ENCODE measurements at regions not wholly inside any gene's neighbourhood (a gene's known extent, or its start where the extent isn't known, plus 50 kb on each side); places are given as distances from the start of the nearest gene placed in this dataset.

GRCh38 chr2:226135861-226136548, 663.6 kb downstream of the IRS1 start:
- Mint-ChIP-seq H3K27me3 (ENCODE audit: low read depth) (no peaks in the 10 kb centered on the region), H3K4me1 (ENCODE audit: low read depth) (no peaks in the 10 kb centered on the region), H3K4me3 (ENCODE audit: low read depth) (no peak overlapping the region), H3K36me3 (ENCODE audit: low read depth) (no peaks in the 10 kb centered on the region), H3K27ac (no peak overlapping the region), H3K9me3 (no peaks in the 10 kb centered on the region)
- intact Hi-C loops (cut with micrococcal nuclease) = no loop called here
- no peak for DNase-seq (ENCODE audit: low spot score)

DNA sequence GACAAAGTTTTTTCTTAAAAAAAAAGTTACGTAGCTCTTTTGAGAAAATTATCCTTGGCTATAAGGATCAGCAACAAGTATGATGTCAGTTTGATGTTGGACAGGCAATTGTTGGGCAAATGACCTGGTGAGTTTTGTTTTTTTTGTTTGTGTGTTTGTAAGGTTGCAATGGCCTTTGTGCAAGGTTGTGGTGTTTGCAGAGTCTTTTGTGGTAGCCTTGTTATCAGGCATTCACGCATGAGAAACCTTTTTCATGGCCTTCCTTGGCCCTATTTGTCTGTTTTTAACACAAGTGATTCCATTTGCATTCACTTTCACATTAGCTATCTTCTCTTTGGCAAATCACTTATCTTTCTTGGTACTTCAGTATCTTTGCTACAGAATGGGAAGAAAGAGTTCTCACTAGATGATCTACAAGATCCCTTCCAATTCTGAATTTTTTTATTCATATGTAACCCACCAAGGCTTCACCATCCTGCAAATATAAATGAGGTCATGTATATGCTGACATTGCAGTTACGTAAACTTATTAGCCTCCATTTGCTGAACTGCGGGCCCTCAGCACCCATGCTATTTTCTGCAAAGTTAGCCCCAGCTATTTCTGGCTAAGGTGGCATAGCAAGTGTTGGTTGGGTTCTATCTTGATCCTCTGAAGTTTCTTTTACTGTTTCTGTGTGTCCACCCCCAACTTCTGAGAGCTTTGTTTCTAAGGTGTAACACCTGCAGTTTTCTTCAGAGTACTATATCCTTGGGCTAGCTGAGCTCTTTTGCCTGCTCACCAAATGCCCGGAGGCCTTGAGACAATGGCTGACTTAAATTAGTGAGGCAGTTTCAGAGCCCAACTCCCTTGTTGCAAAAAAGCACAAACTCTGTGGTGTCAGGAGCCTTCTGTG, 667.1 kb downstream of the IRS1 start:
- intact Hi-C loops (cut with micrococcal nuclease) = no loop called here
- H3K27me3 Mint-ChIP-seq (ENCODE audit: low read depth) = no peaks in the 10 kb centered on the region
- H3K27ac Mint-ChIP-seq = no peak overlapping the region
- no peaks in the 10 kb centered on the region for H3K36me3 Mint-ChIP-seq (ENCODE audit: low read depth)
- no peak for DNase-seq (ENCODE audit: low spot score)
- no peaks in the 10 kb centered on the region for H3K9me3 Mint-ChIP-seq
- H3K4me1 Mint-ChIP-seq (ENCODE audit: low read depth) = no peaks in the 10 kb centered on the region
- no peak overlapping the region for H3K4me3 Mint-ChIP-seq (ENCODE audit: low read depth)

DNA sequence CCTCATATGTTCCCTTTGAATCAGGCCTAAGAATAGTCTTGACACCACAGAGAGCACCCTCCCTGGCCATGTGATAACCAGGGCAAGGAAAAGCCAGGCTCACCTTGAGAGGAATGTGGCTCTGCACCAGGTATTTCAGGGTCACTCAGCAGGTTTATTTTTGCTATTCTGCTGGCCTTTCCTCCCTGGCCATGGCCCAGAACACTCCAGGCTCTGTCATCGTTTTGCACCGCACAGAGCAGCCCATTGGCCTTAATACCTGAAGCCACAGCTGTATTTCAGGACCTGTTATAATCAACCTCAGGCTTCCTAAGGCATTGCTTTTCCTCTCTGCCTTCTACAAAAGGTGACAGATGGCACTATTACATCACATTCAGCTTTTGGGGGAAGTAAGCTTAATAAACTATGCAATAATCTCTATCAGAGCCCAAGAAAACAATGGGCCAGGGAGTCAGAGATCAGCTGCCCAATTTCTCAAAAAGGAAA, 668.3 kb downstream of the IRS1 start:
- DNase-seq (ENCODE audit: low spot score) = no peak
- H3K4me3 Mint-ChIP-seq (ENCODE audit: low read depth) = no peak overlapping the region
- no peak overlapping the region for H3K27ac Mint-ChIP-seq
- no peaks in the 10 kb centered on the region for H3K36me3 Mint-ChIP-seq (ENCODE audit: low read depth)
- H3K9me3 Mint-ChIP-seq = no peaks in the 10 kb centered on the region
- intact Hi-C loops (cut with micrococcal nuclease) = no loop called here
- H3K27me3 Mint-ChIP-seq (ENCODE audit: low read depth) = no peaks in the 10 kb centered on the region
- no peaks in the 10 kb centered on the region for H3K4me1 Mint-ChIP-seq (ENCODE audit: low read depth)

GRCh38 chr2:226130192-226130591, 669.4 kb downstream of the IRS1 start:
- DNase-seq (ENCODE audit: low spot score) = no peak
- Mint-ChIP-seq H3K4me1 (ENCODE audit: low read depth) (no peaks in the 10 kb centered on the region), H3K36me3 (ENCODE audit: low read depth) (no peaks in the 10 kb centered on the region), H3K4me3 (ENCODE audit: low read depth) (no peak overlapping the region), H3K27ac (no peak overlapping the region), H3K9me3 (no peaks in the 10 kb centered on the region), H3K27me3 (ENCODE audit: low read depth) (no peaks in the 10 kb centered on the region)
- intact Hi-C loops (cut with micrococcal nuclease) = no loop called here

DNA sequence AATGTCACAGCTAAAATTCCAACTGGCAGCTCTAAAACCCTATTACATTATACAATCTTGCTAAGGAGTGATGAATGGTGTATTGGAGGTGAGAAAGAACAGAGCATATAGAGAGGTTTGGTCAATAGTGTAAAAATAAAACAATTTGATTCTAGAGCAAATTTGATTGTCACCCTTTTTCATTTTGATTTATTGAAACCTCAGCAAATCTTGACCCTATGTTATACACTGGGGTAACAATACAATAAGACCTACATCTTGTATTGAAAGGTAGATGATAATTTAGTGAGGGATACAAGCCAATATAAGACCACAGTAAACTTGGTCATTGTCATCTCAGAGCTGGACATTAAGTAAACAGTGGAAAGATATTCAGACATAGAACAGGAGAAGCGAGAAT, 671.9 kb downstream of the IRS1 start:
- no peak overlapping the region for H3K4me3 Mint-ChIP-seq (ENCODE audit: low read depth)
- intact Hi-C loops (cut with micrococcal nuclease) = no loop called here
- H3K9me3 Mint-ChIP-seq = no peaks in the 10 kb centered on the region
- no peak overlapping the region for H3K27ac Mint-ChIP-seq
- no peaks in the 10 kb centered on the region for H3K4me1 Mint-ChIP-seq (ENCODE audit: low read depth)
- no peak for DNase-seq (ENCODE audit: low spot score)
- no peaks in the 10 kb centered on the region for H3K27me3 Mint-ChIP-seq (ENCODE audit: low read depth)
- H3K36me3 Mint-ChIP-seq (ENCODE audit: low read depth) = no peaks in the 10 kb centered on the region

DNA sequence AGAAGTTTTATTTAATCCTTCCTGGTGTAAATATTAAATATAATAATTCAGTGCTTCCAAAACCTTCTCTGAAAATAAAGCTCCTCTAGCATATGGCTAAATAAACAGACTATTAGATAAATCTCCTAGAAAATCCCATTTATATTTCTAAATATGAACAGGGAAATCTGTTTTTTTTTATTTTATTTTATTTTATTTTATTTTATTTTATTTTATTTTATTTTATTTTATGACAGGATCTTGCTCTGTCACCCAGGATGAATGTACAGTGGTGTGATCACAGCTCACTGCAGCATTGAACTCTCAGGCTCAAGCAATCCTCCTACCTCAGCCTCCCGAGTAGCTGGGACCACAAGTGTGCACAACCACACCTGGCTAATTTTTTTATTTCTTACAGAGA, 673.5 kb downstream of the IRS1 start:
- H3K27me3 Mint-ChIP-seq (ENCODE audit: low read depth) = no peaks in the 10 kb centered on the region
- H3K27ac Mint-ChIP-seq = no peak overlapping the region
- no peaks in the 10 kb centered on the region for H3K36me3 Mint-ChIP-seq (ENCODE audit: low read depth)
- intact Hi-C loops (cut with micrococcal nuclease) = no loop called here
- no peaks in the 10 kb centered on the region for H3K4me1 Mint-ChIP-seq (ENCODE audit: low read depth)
- H3K9me3 Mint-ChIP-seq = no peaks in the 10 kb centered on the region
- DNase-seq (ENCODE audit: low spot score) = no peak
- H3K4me3 Mint-ChIP-seq (ENCODE audit: low read depth) = no peak overlapping the region

- intact Hi-C loops (cut with micrococcal nuclease) = no loop called here
- Mint-ChIP-seq H3K36me3 (ENCODE audit: low read depth) (no peaks in the 10 kb centered on the region), H3K4me1 (ENCODE audit: low read depth) (no peaks in the 10 kb centered on the region), H3K9me3 (no peaks in the 10 kb centered on the region), H3K27me3 (ENCODE audit: low read depth) (no peaks in the 10 kb centered on the region), H3K4me3 (ENCODE audit: low read depth) (no peak overlapping the region), H3K27ac (no peak overlapping the region)
- DNase-seq (ENCODE audit: low spot score) = no peak
Measured at GRCh38 chr2:226125176-226125883, 674.3 kb downstream of the IRS1 start.

DNA sequence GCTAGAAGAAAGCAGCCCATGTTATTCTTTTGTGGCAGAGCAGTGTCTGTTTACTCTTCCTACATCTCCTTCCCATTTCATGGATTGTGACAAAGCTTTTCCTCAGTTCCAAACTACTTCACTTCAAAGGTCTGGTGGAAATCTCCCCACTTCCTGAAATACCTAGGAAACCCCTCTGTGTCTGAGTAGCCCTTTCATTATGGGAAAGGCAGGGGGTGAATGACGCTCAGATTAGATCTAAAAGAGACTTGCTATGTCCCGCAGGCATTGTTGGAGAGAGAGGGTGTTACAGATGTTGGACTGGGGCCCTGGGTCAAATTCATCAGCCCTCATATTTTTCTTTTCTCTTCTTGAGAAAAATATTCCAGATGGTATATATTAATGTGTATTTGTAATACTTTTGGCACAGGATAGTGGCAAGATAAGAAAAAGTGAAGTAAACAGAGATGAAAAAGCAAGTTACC, 675.0 kb downstream of the IRS1 start:
- Mint-ChIP-seq H3K4me1 (ENCODE audit: low read depth) (no peaks in the 10 kb centered on the region), H3K4me3 (ENCODE audit: low read depth) (no peak overlapping the region), H3K36me3 (ENCODE audit: low read depth) (no peaks in the 10 kb centered on the region), H3K27ac (no peak overlapping the region), H3K9me3 (no peaks in the 10 kb centered on the region), H3K27me3 (ENCODE audit: low read depth) (no peaks in the 10 kb centered on the region)
- no peak for DNase-seq (ENCODE audit: low spot score)
- intact Hi-C loops (cut with micrococcal nuclease) = no loop called here

DNA sequence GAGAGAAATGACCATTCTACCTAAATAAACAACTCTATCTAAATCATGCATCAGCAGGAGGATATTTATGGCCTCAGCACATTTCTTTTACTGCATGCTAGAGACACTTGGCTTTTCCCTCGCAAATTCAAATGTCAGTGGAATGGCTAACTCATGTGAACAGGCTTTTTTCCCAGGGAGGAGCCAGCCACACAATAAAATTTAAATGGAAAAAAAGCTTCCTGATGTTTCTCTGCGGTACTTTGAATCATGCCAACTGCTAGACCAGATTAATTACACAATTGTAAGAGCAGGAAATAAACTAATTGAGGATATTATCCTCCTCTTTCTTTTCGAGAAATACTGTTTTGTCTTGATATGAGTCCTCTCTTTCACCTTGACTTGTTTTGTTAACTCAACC, 676.3 kb downstream of the IRS1 start:
- no peaks in the 10 kb centered on the region for H3K9me3 Mint-ChIP-seq

GRCh38 chr2:226122041-226122440, 677.6 kb downstream of the IRS1 start:
- Mint-ChIP-seq H3K9me3 (no peaks in the 10 kb centered on the region), H3K4me3 (ENCODE audit: low read depth) (no peak overlapping the region), H3K36me3 (ENCODE audit: low read depth) (no peaks in the 10 kb centered on the region), H3K27me3 (ENCODE audit: low read depth) (peaks cover 4% of the 10 kb centered on the region), H3K27ac (no peak overlapping the region), H3K4me1 (ENCODE audit: low read depth) (no peaks in the 10 kb centered on the region)
- intact Hi-C loops (cut with micrococcal nuclease) = no loop called here
- DNase-seq (ENCODE audit: low spot score) = no peak

More for the DNA sequence above, 676.3 kb downstream of the IRS1 start:
- peaks cover 4% of the 10 kb centered on the region for H3K27me3 Mint-ChIP-seq (ENCODE audit: low read depth)
- no peak for DNase-seq (ENCODE audit: low spot score)
- no peaks in the 10 kb centered on the region for H3K36me3 Mint-ChIP-seq (ENCODE audit: low read depth)
- no peak overlapping the region for H3K4me3 Mint-ChIP-seq (ENCODE audit: low read depth)
- H3K27ac Mint-ChIP-seq = no peak overlapping the region
- intact Hi-C loops (cut with micrococcal nuclease) = no loop called here
- no peaks in the 10 kb centered on the region for H3K4me1 Mint-ChIP-seq (ENCODE audit: low read depth)

- DNase-seq (ENCODE audit: low spot score) = no peak
- H3K36me3 Mint-ChIP-seq (ENCODE audit: low read depth) = no peaks in the 10 kb centered on the region
Measured at GRCh38 chr2:226121046-226121738, 678.4 kb downstream of the IRS1 start.

More at GRCh38 chr2:226121046-226121738, 678.4 kb downstream of the IRS1 start:
- H3K4me3 Mint-ChIP-seq (ENCODE audit: low read depth) = no peak overlapping the region
- no peak overlapping the region for H3K27ac Mint-ChIP-seq
- intact Hi-C loops (cut with micrococcal nuclease) = no loop called here
- H3K4me1 Mint-ChIP-seq (ENCODE audit: low read depth) = no peaks in the 10 kb centered on the region
- H3K9me3 Mint-ChIP-seq = no peaks in the 10 kb centered on the region
- H3K27me3 Mint-ChIP-seq (ENCODE audit: low read depth) = peaks cover 4% of the 10 kb centered on the region
